CD4-positive, alpha-beta T cell treated with Interleukin-17A for 1 hour (primary cell): ENCODE measurements at regions not wholly inside any gene's neighbourhood (a gene's known extent, or its start where the extent isn't known, plus 50 kb on each side); places are given as distances from the start of the nearest gene placed in this dataset.

Experiments
- DNase-seq: peaks from one replicate; pipeline ENCODE4 v3.0.0-alpha.2; 2020

GRCh38 chr16:64397945-64398508, 723.8 kb downstream of the CDH11 start:
- DNase-seq = no peak

DNA sequence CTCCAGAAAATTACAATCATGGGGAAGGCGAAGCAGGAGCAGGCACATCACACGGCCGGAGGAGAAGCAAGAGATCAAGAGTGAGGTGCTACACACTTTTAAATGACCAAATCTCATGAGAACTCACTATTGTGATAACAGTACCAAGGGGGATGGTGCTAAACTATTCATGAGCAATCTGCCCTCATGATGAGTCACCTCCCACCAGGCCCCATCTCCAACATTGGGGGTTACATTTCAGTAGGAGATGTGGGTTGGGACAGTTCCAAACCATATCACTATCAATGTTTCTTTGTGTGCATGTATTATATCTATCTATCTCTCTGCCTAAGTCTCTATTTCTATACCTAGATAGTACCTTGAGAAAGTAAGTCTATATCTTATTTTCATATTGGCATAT, 724.8 kb downstream of the CDH11 start:
- no peak for DNase-seq

DNA sequence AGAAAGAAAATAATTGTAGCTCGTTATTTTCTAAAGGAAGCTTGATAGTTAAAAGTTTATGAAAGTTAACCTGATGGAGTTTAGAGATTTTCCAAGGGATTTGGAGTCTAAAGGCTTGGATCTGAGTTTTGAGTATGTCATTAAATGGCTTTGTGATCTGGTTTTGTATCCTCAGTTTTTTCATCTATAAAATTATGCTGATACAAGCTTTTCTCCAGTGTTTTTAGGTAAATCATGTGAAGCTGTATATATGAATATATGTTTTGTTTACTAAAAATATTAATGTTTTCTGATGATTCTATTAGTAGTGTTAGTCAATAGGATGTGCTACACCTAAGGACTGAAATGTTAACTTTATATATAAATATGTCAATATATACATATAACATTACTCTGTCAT, 727.8 kb downstream of the CDH11 start:
- no peak for DNase-seq

GRCh38 chr16:64392456-64392855, 729.4 kb downstream of the CDH11 start:
- DNase-seq = no peak

- no peak for DNase-seq
Observed at GRCh38 chr16:64391063-64391600, 730.7 kb downstream of the CDH11 start.

DNA sequence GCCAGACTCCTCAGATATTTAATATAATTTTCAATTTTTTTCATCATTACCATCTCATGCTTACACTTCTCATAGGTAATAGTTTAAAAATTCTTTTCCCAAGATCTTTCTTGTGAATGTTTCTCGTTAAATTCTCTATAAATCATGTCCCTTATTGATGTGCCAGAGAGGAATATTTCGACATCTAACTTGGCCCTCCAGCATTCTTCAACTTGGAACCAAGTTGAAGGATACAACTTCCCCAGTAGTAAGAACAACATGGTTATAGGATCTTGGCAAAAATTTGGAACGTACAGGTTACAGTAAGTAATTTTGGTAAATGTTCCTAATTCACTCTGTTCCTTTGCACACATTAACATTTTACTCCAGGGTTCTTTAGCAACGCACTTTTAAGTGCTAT, 731.8 kb downstream of the CDH11 start:
- DNase-seq = no peak

GRCh38 chr16:64384636-64385035, 737.2 kb downstream of the CDH11 start:
- DNase-seq = no peak

GRCh38 chr16:64381979-64382378, 739.9 kb downstream of the CDH11 start:
- DNase-seq = no peak

DNA sequence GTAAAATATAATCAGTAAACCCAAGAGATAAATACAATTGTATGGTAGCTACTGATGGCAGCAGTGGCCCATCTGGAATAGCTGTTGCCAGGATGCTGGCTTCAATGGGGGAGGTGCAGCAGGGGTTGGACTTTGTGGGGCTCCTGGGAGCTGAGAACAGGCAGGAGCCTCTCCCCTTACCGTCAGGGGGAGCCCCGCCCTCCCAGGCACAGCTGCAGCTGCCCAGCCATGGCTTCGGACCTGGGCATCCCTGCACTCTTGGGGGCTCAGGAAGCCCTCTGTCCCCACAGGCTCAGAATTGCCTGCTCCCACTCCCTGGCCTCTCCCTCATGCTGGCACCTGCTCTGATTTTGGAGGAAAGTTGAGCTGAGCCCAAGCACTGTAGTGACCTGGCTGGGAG, 741.1 kb downstream of the CDH11 start:
- no peak for DNase-seq

DNA sequence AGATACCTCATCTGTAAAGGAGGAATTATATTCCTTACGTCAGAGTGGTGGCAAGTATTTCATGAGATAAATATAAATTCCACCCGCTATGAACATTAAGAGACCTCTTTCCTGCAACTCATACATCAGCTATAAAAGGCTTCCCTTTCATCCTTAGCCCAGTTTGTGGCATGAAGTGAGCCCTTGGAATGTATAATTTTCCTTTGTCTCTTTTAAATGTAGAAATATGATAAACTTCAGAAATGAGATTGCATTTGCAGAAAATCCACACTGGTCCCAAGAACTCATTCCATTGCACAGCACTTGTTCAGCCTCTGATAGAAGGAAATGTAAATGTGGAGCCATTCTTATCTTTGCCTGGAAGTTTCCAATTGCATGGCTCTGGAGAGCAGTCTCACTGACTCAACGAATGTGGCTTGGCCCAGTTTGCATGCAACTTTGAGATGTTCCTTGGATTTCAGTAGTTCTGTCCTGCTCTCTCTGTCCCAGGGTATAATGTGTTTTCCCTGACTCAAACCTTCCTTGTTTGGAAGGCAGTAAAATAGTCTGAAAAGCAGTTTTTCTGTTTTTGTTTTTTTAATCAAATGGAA, 746.4 kb downstream of the CDH11 start:
- no peak for DNase-seq

DNA sequence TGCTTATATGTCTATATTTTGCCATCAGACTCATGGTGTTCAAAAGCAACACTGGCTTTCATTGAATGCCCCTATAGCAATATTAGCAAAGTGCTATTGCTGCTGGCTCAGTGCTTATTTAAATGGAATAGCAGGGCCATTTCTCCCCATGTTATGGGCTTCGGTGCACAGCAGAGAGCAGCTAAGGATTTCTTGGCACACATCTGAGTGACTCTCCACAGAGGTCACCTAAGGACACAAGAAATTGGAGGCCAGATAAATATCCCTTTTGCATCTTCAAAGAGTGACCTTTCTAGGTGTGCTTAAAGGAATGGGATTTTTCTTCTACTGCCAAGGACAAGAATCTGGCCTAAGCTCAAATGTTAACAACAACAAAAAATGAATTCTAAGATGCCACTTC, 751.8 kb downstream of the CDH11 start:
- DNase-seq = no peak

- DNase-seq = no peak
Observed at GRCh38 chr16:64365448-64365931, 756.4 kb downstream of the CDH11 start.

DNA sequence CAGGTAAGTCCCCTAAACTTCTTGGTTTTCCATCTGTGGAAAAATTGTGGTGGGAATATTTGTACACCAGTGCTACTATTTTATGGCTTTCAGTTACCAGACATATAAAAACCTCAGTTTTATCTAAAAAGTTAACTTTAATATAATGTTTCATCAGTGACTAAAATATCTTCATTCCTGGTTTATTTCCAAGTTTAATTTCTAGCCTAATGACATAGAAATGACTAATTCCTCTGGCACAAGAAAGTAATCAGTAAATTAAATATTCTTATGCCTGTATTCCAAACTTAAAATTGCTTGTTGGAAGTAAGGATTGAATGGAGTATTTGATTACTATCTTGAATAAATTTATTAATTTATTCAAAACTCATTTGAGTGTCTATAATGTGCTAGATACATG, 757.0 kb downstream of the CDH11 start:
- DNase-seq = no peak

GRCh38 chr16:64364416-64364815, 757.4 kb downstream of the CDH11 start:
- DNase-seq = no peak

GRCh38 chr16:64364016-64364415, 757.8 kb downstream of the CDH11 start:
- no peak for DNase-seq

- no peak for DNase-seq
Observed at GRCh38 chr16:64363039-64363438, 758.8 kb downstream of the CDH11 start.

- DNase-seq = no peak
Observed at GRCh38 chr16:64362193-64362592, 759.7 kb downstream of the CDH11 start.

GRCh38 chr16:64361753-64362152, 760.1 kb downstream of the CDH11 start:
- no peak for DNase-seq

DNA sequence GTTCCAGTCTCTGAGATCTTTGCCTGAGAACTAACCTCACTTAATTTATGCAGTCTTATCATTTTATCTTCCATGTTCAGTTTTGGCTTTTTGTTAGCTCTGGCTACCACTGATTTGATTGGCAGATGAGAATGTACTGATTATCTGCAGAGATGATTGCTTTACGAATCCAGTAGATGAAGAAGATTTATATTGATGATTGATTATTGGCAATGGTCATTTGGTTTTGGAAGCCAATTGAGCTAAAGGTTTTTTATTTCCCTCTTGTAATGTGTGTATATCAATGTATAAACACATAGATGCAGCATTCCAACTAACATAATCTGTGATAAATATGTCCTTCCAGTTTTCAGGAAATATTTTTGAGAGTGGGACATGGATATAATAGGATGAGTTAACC, 763.6 kb downstream of the CDH11 start:
- no peak for DNase-seq

- DNase-seq = no peak
Observed at GRCh38 chr16:64356267-64356666, 765.6 kb downstream of the CDH11 start.

DNA sequence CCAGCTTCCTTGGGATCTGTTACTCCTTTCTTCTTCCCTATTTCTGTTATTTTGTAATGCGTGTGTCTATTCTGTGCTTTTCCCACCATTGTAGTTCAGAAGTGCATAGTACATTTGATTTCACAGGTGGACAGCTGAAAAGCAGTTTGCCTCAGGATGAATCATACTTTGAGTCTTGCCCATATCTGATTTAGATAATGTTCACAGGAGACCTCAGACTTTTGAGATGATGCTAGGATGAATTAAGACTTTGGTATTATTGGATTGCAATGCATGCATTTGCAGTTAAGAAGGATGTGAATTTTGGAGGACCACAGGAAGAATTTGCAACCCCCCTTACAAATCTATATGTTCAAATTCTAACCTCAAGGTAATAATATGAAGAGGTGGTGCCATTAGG, 769.6 kb downstream of the CDH11 start:
- no peak for DNase-seq

DNA sequence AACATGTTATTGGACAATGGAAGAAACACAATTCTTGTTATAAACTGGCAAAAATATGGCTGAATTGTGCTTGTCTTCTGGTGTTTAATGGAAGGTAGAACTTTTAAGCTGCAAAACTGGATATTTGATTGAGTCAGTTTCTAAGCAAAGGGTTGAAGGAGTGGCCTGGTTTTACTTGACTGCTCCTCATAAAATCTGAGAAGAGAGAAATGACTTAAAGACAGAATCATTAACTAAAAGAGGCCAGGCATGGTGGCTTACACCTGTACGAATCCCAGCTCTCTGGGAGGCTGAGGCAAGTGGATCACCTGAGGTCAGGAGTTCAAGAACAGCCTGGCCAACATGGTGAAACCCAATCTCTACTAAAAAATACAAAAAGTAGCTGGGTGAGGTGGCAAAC, 770.7 kb downstream of the CDH11 start:
- DNase-seq = no peak

GRCh38 chr16:64346080-64346479, 775.8 kb downstream of the CDH11 start:
- DNase-seq = no peak

- DNase-seq = no peak
Observed at GRCh38 chr16:64345142-64345541, 776.7 kb downstream of the CDH11 start.
